OCI-LY7 (cell line): ENCODE measurements at regions not wholly inside any gene's neighbourhood (a gene's known extent, or its start where the extent isn't known, plus 50 kb on each side); places are given as distances from the start of the nearest gene placed in this dataset.

ENCODE experiments used
- BruUV-seq: library from RNA; stranded (reverse); fragments of 400-500 nt; replicated peaks from 2 replicates; lab custom pipeline; 2021; lab: Mats Ljungman, UMichigan
- CTCF ChIA-PET: fragments of 300-600 bp; sonication (Branson Sonifier 250); formaldehyde crosslinking; loops from one replicate; lab custom pipeline; 2022; ENCODE audit warnings: antibody characterized with exemption; ENCODE audit not compliant: unreplicated experiment; lab: Charles Lee
- POLR2A ChIA-PET: fragments of 300-600 bp; sonication (Branson Sonifier 250); formaldehyde crosslinking; loops from one replicate; lab custom pipeline; 2022; ENCODE audit warnings: antibody characterized with exemption; lab: Charles Lee
- DNase-seq: peaks from one replicate; pipeline ENCODE4 v3.0.0-alpha.2; 2015; ENCODE audit warnings: low spot score
- H2AFZ ChIP-seq: fragments of 200-600 bp; sonication (generic), shearing (Covaris generic); 2 replicates; pipeline ENCODE4 v1.6.1; 2014; ENCODE audit warnings: mild to moderate bottlenecking, antibody characterized with exemption, low read length, moderate library complexity
- H3K27ac ChIP-seq: fragments of 200-600 bp; sonication (generic); 2 replicates; pipeline ENCODE4 v1.5.1; 2014; ENCODE audit warnings: mixed run types, low read depth, mild to moderate bottlenecking, moderate library complexity, low read length, inconsistent platforms; ENCODE audit not compliant: poor library complexity, severe bottlenecking
- H3K36me3 ChIP-seq: fragments of 200-600 bp; sonication (generic); 2 replicates; pipeline ENCODE4 v1.6.1; 2014; ENCODE audit warnings: mild to moderate bottlenecking, antibody characterized with exemption, low read length, moderate library complexity, mixed read lengths; ENCODE audit not compliant: insufficient read depth
- H3K4me1 ChIP-seq: fragments of 200-600 bp; sonication (generic); 2 replicates; pipeline ENCODE4 v1.5.1; 2014; ENCODE audit warnings: mild to moderate bottlenecking, low read length; ENCODE audit not compliant: insufficient read depth, poor library complexity, severe bottlenecking
- H3K4me2 ChIP-seq: fragments of 200-600 bp; sonication (generic); 2 replicates; pipeline ENCODE4 v1.6.1; 2014; ENCODE audit warnings: mild to moderate bottlenecking, low read length
- H3K4me3 ChIP-seq: fragments of 200-600 bp; sonication (generic); 2 replicates; pipeline ENCODE4 v1.5.1; 2014; ENCODE audit warnings: mild to moderate bottlenecking, low read depth, low read length; ENCODE audit not compliant: poor library complexity, severe bottlenecking
- H3K79me2 ChIP-seq: fragments of 200-600 bp; sonication (generic); 2 replicates; pipeline ENCODE4 v1.6.1; 2016; ENCODE audit warnings: low read depth, mild to moderate bottlenecking, low read length, moderate library complexity, mixed read lengths; ENCODE audit not compliant: insufficient read depth
- H3K9me2 ChIP-seq: fragments of 200-600 bp; sonication (generic); 2 replicates; pipeline ENCODE4 v1.6.1; 2016; ENCODE audit warnings: mild to moderate bottlenecking, low read length, mixed read lengths; ENCODE audit not compliant: insufficient read depth
- H3K9me3 ChIP-seq: fragments of 200-600 bp; sonication (generic); 2 replicates; pipeline ENCODE4 v1.6.1; 2014; ENCODE audit warnings: mild to moderate bottlenecking, mixed run types, low read length, mixed read lengths
- H4K20me1 ChIP-seq: fragments of 200-600 bp; sonication (generic); 2 replicates; pipeline ENCODE4 v1.6.1; 2014; ENCODE audit warnings: mild to moderate bottlenecking, antibody characterized with exemption, low read length, moderate library complexity, mixed read lengths; ENCODE audit not compliant: insufficient read depth
- CTCF ChIP-seq: fragments of 200-600 bp; sonication (generic); conservative IDR thresholded peaks from 2 replicates; pipeline ENCODE4 v1.5.1; 2014; ENCODE audit warnings: mild to moderate bottlenecking, antibody characterized with exemption, low read length, moderate library complexity, mixed read lengths
- EZH2phosphoT487 ChIP-seq: fragments of 200-600 bp; sonication (generic); IDR thresholded peaks from 2 replicates; pipeline ENCODE4 v1.6.1; 2018; ENCODE audit warnings: low read depth, borderline replicate concordance, mild to moderate bottlenecking, mixed run types, antibody characterized with exemption, low read length, moderate library complexity, mixed read lengths
- intact Hi-C: fragments of 100-400 bp; cut with micrococcal nuclease; formaldehyde crosslinking; loops from one replicate; pipeline ENCODE4 v1.10.0; 2022; ENCODE audit not compliant: unreplicated experiment

GRCh38 chr1:229079016-229079595 is 191.8 kb upstream of the RAB4A start:
- ChIA-PET POLR2A (no interaction called here), CTCF (interaction anchor here (0.6 kb wide), 1 partner anchor 14 kb away, joined by 3 read pairs; no protein-coding TSS in a partner anchor)
- H3K79me2 ChIP-seq: no peaks in the 10 kb centered on the region
- no peak for DNase-seq
- H2AFZ ChIP-seq: no peak overlapping the region
- TF ChIP-seq CTCF: no peak
- TF ChIP-seq EZH2phosphoT487: no peak
- no peak overlapping the region for H3K4me2 ChIP-seq
- no peaks in the 10 kb centered on the region for H3K4me1 ChIP-seq
- peaks cover 13% of the 10 kb centered on the region; the same call in 1 of the 2 replicates for H3K9me3 ChIP-seq
- H3K27ac ChIP-seq: no peak overlapping the region
- H3K36me3 ChIP-seq: no peaks in the 10 kb centered on the region
- intact Hi-C loops: no loop called here
- no peak overlapping the region for H3K4me3 ChIP-seq
- no peaks in the 10 kb centered on the region for H3K9me2 ChIP-seq
- H4K20me1 ChIP-seq: no peaks in the 10 kb centered on the region
- BruUV-seq: no TSS peak

- no peak overlapping the region for H3K4me3 ChIP-seq
- POLR2A ChIA-PET: no interaction called here
Measured at GRCh38 chr1:229080361-229080760, 190.6 kb upstream of the RAB4A start.

More at GRCh38 chr1:229080361-229080760, 190.6 kb upstream of the RAB4A start:
- H3K9me2 ChIP-seq: no peaks in the 10 kb centered on the region
- H3K4me1 ChIP-seq: no peaks in the 10 kb centered on the region
- TF ChIP-seq CTCF: no peak
- TF ChIP-seq EZH2phosphoT487: no peak
- no TSS peak for BruUV-seq
- H2AFZ ChIP-seq: no peak overlapping the region
- H3K27ac ChIP-seq: no peak overlapping the region
- H3K4me2 ChIP-seq: no peak overlapping the region
- no peaks in the 10 kb centered on the region for H3K36me3 ChIP-seq
- no peaks in the 10 kb centered on the region for H3K79me2 ChIP-seq
- CTCF ChIA-PET: no interaction called here
- intact Hi-C loops: no loop called here
- H3K9me3 ChIP-seq: peaks cover 13% of the 10 kb centered on the region; the same call in 1 of the 2 replicates
- DNase-seq: no peak
- no peaks in the 10 kb centered on the region for H4K20me1 ChIP-seq
